NCI-H1930 (cell line): ENCODE measurements at regions not wholly inside any gene's neighbourhood (a gene's known extent, or its start where the extent isn't known, plus 50 kb on each side); places are given as distances from the start of the nearest gene placed in this dataset.
"Not testable (repeated sequence)": the region's sequence is repeated elsewhere in the genome, so short reads cannot be mapped to it uniquely, and the experiment has no call there.

Source experiments
- DNase-seq, 2 experiments: peaks; one replicate each; lab custom pipeline; 2025; lab: John Stamatoyannopoulos, UW

DNA sequence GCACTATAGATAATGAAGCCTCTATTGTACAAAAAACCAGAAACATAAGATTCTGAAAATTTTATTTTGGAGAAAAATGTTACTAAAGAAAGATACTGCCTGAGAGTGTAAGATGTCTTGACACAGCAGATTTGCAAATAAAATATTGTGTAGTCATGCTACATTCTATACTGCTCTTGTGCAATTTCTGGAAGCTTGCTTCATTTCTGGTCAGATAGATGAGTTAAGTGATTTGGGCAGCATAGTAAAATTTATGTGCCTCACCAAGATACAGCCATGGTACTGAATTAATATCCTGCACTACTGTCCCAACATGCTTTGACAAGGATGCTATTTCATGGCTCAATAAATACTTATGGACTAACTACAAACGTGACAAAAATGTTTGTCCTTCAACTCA, 55.1 kb upstream of the STARD13 start:
- no peak for DNase-seq

DNA sequence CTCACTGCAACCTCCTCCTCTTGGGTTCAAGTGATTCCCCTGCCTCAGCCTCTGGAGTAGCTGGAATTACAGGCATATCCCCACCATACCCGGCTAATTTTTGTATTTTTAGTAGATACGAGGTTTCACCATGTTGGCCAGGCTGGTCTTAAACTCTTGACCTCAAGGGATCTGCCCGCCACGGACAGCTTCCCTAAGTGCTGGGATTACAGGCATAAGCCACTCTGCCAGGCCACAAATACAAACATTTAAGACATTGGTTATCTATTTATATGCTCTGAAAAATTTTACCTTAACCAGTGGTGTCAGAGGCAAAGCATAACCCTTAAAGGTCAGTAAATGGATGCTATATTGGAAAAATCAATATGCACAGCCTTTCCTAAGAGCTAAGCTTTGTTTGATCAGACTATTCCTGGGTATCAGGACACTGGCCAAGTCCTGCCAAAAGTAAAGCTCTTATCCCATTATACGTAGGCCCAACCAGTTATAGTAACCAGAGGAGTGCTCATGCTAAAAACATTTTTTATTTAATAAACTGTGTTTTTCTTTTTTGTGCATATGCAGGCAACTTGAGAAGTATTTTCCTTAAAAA, 56.4 kb upstream of the STARD13 start:
- no peak for DNase-seq

DNA sequence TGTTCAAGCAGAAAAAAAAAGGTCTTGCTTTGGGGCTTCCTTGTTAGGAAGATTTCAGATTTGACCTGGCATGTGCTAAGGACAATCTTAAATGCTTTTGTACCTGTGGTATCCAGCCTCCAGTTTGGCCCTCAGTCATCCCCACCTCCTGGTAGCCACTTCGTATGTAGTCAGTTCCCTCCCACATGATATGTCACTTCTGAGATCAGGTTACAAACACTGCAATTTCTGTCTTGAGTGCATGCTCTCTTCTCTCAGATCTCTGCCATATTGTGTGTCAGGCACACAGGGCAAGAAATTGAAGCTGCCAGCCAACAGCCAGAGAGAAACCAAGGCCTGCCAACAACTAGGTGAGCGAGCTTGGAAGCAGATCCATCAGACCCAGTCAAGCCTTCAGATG, 60.3 kb upstream of the STARD13 start:
- no peak for DNase-seq

DNA sequence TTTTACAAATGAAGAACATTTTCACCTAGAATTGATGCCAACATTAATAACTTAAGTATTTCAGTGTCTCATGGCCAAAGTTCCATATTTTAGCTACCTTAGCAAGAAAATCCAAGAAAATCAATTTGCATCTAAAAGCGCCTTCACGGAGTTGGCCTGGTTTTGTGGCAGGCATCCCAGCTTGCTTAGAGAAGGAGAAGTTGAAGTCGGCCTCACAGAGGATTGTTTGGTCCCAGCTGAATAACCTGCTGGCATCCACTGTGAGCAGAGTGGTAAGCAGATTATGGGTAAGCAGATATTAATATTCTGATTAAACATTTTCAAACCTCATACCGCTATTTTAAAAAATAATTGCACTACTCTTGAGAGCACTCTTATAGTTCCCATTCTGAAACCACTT, 62.3 kb upstream of the STARD13 start:
- no peak for DNase-seq

DNA sequence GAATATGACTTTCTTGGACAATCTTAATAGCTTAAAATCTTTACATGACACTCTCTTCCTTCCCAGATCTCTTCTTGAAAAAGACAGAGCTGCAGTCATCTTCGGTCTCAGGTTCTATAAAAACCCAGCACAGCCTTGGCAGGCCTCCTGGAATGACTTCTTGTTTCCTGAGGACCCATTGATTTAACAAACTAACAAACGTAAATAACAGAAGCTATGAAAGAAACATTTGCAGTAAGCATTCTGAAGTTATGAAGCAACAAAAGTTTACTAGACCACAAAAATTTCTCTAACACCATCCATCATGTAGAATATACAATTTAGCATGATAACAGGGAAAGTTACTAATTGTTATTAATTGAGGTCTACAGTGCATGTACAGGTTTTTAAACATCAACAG, 62.8 kb upstream of the STARD13 start:
- no peak for DNase-seq

DNA sequence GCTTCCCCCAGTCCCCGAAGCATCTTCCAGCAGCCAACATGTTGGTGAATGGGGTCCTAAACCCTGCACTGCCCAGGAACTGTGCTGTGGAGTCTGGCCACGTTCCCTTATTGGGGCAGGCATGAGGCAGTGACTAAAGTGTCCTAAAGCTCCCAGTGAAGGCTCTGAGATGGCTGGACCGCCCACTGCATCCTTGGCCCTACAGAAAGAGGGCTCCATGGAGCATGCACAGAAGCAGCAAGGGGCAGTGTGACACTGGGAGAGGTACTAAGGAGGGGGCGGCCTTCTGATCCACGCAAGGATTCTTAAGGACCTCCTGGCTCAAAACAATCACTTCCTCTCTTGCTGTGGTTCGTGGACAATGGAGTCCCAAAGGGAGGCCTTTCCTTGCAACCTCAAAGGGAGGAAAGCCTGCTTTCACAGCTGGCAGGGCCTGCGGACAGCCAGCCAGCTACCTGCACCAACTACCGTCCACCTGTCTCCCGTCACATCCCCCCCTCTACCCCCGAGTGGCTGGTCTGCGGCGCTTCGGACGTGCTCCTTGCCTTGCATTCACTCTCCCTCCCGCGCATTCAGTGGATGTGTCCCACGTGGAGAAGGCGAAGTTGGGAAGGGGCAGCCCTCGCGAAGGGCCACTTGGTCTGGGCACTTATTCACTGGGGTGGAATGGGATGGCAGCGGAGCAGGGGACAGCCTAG, 63.9 kb upstream of the STARD13 start:
- no peak for DNase-seq

DNA sequence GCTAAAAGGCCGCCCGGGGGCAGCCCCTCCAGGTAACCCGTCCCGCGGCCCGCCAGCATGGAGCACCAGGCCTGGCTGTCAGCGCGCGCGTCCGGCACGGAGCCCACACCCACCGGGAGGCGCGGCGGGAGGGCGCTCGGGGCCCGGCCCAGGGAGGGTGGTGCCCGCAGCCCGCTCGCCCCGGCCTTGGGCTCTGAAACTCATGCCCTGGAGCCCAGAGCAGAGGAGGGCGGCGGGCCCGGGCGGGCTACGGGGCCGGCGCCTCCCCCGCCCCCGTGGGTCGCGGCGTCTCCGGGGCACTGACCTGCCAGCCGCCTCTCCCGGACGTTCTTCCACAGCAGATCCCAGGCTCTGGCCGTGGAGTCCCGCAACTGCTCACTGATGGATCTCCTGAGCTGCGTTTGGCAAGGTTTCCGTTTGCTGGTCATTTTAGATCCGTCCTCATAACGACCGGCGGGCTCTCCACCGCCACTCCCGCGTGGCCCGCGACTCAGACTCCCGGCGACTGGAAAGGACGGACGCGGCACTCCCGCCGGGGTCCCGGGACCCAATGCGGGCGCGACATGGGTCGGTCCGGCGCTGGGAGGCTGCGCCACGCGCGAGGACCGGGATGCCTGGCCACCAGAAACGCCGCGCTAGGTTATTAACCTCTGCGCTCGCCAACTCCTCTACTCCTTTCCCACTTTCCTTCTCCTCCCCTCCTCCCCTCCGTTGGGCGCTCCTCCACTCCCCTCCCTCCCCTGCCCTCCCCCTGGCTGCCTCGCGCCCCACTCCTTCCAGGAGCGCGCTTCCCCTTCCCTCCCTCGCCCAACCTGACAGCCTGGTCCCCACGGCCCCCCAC, 64.7 kb upstream of the STARD13 start:
- no peak for DNase-seq

DNA sequence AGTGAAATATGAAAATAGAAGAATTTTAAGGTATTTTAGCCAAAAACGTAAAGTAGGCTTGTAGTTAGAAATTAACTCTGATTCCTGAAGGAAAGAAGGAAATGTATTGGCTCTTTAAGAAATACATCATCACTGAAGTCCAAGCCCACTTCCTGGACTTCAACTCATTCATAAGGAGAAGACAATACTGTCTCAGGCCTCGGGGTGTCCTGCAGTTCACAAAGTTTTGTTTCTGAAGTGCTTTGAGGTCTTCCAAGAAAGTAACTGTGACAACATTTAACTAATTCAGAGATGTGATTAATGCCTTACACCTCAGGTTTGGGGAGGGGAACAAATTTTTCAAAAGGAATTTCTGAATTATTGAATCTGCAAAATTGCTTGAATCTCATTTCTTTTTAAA, 65.8 kb upstream of the STARD13 start:
- no peak for DNase-seq

DNA sequence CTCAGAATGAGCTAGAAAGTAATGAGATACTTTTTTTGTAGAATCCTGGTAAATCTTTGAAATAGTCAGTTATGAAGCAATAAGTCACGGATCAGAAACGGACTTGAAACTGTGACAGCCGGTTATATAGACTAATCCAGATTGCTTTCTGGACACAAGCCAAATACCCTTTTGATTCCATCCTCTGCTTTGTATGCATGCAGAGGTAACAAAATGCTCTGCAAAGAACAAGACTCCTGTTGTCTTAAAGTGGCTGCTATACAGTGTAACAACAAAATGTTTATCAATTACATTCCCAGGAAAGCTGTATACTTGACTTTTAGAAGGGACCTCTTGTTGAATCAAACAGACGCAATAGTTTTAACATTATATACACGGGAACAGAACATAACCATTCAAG, 66.5 kb upstream of the STARD13 start:
- no peak for DNase-seq

DNA sequence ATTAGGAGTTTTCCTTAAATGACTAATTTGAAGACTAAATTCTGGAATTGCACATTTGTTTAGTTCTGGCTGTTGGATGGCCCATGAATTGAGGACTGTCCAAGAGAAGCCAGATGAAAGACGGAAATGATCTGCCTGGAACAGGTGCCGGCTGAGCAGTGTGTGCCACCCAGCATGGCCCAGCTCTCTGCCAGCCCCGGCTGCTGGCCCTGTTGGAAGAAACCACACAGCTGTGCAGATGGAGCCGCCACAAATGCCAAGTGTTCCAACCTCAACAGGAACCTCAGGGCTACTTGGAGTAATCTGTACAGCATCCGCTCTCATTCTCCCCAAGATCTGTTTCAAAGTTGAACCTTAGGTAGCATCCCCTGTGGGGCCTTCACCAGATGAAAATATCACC, 67.0 kb upstream of the STARD13 start:
- DNase-seq = no peak

DNA sequence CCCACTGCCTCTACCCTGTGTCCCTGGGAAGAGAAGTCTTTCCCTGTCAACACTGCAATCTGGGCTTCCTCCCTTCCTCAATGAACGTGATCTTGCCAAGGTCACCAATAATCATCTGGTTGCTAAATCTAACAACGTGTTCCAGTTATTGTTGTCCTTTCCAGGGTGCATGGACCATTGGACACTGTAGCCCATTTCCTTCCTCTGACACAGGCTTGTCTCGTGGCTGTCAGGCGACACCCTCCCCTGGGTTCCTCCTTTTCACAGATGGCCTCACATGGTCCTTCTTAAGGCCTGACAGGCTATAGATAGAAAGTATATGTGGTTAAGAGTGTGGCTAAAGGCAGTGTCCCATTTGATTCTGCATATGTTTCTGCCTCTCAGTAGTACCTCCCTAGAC, 67.7 kb upstream of the STARD13 start:
- no peak for DNase-seq

DNA sequence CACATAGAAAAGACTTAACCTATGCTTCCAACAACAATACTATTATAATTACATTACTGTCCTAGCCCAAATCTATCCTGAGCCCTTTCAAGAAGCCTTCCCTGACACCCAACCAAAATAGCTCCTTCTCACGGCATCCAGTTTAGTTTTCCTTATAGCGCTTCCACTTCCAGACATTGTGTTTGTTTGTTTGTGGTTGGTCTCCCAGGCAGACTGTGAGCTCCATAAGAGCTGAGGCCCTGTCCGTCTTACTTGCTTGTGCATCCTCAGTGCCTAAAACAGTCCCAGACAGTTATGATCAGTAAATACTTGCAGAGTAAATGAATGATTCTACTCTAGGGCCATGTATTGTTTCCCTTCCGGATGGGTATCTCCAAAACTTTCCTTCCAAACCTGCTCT, 68.1 kb upstream of the STARD13 start:
- no peak for DNase-seq

DNA sequence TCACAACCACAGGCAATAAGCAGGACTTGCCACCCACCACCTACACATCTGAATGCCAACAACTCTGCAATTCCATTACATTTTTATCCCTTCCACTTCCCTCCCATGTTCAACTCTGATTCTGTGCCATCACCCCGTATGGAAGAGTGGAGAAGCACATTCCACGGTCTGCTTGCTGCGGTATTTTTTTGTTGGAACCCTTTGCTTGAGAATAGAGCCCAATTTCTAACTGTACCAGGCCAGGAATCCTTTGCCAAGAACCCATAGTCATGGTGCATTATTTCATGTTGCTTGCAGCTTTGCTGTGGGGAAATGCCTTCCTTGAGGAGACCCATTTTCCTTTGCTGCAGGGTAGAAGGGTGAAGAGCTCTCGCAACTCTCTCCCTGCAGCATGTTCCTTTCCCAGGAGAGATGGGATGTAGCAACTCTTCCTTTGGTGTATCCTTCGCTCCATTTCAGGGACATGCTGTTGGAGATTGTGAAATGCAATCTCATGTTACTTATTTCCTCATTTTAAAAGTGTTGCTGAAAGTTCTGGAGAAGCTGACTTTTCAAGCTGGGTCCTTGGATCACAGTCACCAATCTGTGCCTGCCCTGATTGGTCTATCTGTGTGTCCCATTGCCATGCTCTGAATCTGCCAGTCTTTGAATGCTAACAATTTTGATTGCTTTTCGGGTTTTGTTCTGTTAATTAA, 69.8 kb upstream of the STARD13 start:
- no peak for DNase-seq

DNA sequence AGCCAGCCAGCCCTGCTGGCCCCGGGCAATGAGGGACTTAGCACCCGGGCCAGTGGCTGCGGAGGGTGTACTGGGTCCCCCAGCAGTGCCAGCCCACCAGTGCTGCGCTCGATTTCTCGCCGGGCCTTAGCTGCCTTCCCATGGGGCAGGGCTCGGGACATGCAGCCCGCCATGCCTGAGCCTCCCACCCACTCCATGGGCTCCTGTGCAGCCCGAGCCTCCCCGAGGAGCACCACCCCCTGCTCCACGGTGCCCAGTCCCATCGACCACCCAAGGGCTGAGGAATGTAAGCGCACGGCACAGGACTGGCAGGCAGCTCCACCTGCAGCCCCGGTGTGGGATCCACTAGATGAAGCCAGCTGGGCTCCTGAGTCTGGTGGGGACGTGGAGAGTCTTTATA, 72.5 kb upstream of the STARD13 start:
- DNase-seq = not testable (repeated sequence)

DNA sequence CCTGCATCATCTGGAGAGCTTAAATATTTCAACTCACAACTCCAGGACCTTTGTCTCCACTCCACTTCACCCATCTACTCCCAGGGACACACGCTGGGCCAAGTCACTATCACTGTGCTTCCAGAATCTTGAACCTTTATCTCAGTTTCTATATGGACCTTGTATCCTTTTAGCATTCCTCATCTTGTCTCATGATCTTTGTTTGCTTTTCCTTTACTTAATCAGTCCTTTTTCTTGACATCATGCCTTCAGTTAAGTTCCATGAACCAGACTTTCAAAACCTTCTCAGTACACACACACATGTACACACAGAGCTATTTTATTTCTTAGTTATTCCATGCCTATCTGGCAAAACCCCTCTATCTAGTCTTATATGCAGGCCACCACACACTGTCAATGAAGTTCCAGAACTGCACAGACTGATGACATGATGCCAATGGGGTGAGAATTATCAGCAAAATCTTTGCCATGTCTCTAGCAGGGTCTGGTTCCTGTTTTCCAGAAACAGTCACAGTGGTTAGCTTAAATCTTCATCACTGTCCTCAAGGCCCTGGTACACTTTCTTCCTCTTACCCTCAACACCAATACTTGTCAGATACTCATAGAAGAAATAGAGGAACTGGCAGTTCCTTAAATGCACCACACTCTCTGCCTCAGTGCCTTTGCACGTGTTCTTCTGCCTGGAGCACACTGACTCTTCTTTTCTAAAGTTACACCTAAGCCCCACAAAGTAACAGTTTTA, 77.6 kb upstream of the STARD13 start:
- DNase-seq = no peak

DNA sequence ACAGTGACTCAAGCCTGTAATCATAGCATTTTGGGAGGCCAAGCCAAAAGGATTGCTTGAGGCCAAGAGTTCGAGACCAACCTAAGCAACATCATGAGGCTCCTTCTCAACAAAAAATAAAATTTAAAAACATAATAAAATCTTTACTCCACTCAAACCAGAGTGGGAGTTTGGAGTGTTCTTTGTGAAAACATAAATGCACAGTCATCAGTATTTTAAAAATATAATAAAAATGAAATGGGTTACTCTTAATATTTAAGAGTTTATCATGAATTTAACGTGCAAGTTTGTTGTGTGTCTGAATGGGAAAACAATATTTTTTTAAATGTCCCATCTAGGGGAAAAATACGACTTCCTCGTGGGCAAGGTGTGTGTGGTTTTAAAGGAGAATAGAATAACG, 78.6 kb upstream of the STARD13 start:
- DNase-seq = no peak

DNA sequence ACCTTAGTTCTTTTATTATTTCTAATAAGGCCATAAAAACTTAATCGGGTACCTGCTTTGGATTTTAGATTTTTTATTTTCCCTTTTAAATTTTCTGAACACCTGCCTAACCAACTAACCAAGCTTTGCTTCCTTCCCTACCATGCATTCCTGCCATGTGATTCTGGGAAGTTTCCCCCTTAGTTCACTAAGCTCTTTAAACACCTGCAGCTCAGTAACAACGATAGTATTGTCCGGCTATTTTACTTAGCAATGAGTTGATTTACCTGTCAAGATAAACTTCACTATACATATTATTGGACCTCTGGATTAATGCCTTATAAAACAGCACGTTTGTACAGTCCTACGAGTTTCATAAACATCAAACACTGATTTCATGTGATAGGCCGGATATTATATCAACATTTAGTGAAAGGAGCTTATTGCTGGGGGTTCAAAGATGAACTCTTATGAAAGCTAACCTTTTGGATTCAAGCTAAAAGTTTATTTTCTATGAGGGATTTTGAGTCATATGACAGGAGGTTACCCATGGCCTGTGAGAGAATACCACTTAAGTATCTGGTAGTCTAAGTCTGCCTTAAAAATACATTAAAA, 81.0 kb upstream of the STARD13 start:
- DNase-seq = no peak

DNA sequence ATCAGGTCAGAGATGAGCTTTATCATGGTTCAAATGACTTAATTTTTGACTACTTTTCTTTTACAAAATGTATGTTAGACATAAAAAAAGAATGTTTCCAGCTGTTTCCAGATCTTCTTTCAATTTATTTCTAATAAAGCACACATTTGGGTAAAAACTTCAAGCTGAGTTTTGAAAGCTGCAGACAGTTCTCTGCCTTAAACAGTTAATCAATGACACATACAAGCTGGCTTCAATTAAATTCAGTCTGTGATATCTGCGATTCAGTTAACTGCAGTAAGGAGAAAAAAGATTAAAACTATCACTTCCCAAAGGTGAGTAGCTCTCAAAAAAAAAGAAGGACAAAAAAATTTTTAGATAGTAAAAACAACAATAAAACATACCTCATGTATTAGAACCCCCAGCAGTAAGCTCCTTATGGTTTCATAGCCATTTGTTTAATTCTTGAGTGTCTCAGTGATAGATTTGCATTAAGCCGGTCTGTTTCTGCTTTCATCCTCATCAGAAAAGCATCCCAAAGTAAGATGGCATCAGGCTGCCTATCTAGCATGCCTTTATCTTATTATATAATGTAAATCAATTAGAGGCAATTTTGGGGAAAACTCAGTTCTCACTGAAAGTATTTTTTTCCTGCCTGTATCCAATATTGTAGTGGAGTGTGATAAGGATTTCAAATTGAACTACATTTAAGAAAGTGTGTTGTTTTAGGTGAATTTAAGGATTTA, 81.8 kb upstream of the STARD13 start:
- no peak for DNase-seq

DNA sequence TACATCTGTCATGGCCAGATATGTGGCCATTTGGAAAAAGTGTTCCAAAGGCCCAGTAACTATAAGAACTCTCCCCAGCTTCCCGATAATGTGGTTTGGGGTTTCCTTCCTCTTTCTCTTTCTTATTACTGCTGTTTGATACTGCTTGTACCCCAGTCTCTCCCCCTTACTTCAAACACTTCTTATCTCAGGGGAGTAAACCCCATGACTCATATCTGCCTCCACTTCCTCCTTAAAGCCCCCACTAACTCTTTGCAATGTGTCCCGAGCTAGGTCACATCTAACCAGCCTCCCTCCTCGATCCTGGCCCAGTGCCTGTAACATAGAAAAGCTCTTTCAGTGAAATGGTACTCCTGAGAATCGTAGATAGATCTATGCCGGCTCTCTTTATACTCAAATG, 82.4 kb upstream of the STARD13 start:
- DNase-seq = no peak

DNA sequence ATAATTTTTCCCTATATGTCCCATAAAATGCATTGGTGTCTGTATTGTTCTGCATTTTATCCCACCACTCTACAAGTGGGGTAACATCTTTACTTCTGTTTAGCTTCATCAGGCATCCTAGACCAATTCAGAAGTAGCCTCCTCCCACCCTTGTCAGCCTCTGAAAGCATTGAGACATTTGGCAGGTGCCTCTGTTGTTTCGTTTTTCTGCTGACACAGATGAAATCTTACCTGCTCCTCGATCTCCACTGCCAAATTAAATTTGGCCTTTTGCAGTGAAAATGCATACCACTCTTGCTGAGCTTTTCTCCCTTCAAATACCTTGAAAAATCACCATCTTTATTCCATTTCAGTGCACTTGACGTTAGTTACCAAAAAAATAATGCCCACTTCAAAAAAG, 83.5 kb upstream of the STARD13 start:
- DNase-seq = no peak
